ENCODE measurements at regions not wholly inside any gene's neighbourhood (a gene's known extent, or its start where the extent isn't known, plus 50 kb on each side); places are given as distances from the start of the nearest gene placed in this dataset.

- FAIRE-seq: no peak
Observed at GRCh38 chr5:56337715-56338319, 104.7 kb upstream of the ANKRD55 start.

- FAIRE-seq: no peak
Observed at GRCh38 chr5:56335212-56335611, 102.1 kb upstream of the ANKRD55 start.

GRCh38 chr5:56330806-56331205 is 97.7 kb upstream of the ANKRD55 start:
- FAIRE-seq: no peak

GRCh38 chr5:56330167-56330566 is 97.0 kb upstream of the ANKRD55 start:
- no peak for FAIRE-seq

GRCh38 chr5:56329652-56330051 is 96.5 kb upstream of the ANKRD55 start:
- FAIRE-seq: no peak

- no peak for FAIRE-seq
Observed at GRCh38 chr5:56328753-56329560, 95.8 kb upstream of the ANKRD55 start.

GRCh38 chr5:56327809-56328208 is 94.7 kb upstream of the ANKRD55 start:
- no peak for FAIRE-seq

- FAIRE-seq: no peak
Observed at GRCh38 chr5:56326770-56327169, 93.6 kb upstream of the ANKRD55 start.

- FAIRE-seq: no peak
Observed at GRCh38 chr5:56326116-56326515, 93.0 kb upstream of the ANKRD55 start.

- FAIRE-seq: no peak
Observed at GRCh38 chr5:56325039-56325438, 91.9 kb upstream of the ANKRD55 start.

- no peak for FAIRE-seq
Observed at GRCh38 chr5:56323505-56323904, 90.4 kb upstream of the ANKRD55 start.

GRCh38 chr5:56322592-56322991 is 89.5 kb upstream of the ANKRD55 start:
- FAIRE-seq: no peak

GRCh38 chr5:56321236-56321881 is 88.2 kb upstream of the ANKRD55 start:
- no peak for FAIRE-seq

GRCh38 chr5:56320686-56321085 is 87.6 kb upstream of the ANKRD55 start:
- no peak for FAIRE-seq

- no peak for FAIRE-seq
Observed at GRCh38 chr5:56319526-56320181, 86.5 kb upstream of the ANKRD55 start.

GRCh38 chr5:56317923-56318561 is 84.9 kb upstream of the ANKRD55 start:
- FAIRE-seq: no peak

GRCh38 chr5:56316299-56316994 is 83.3 kb upstream of the ANKRD55 start:
- FAIRE-seq: no peak

GRCh38 chr5:56314529-56314928 is 81.4 kb upstream of the ANKRD55 start:
- FAIRE-seq: no peak

GRCh38 chr5:56313596-56313995 is 80.5 kb upstream of the ANKRD55 start:
- no peak for FAIRE-seq

GRCh38 chr5:56313004-56313531 is 79.9 kb upstream of the ANKRD55 start:
- FAIRE-seq: no peak

GRCh38 chr5:56311306-56311905 is 78.3 kb upstream of the ANKRD55 start:
- FAIRE-seq: no peak

Data from G401.6 (cell line).